NCI-H187 (cell line): ENCODE measurements at regions not wholly inside any gene's neighbourhood (a gene's known extent, or its start where the extent isn't known, plus 50 kb on each side); places are given as distances from the start of the nearest gene placed in this dataset.

Experiments
- DNase-seq, 2 experiments: peaks; one replicate each; lab custom pipeline; 2025; lab: John Stamatoyannopoulos, UW

GRCh38 chr18:24530630-24531111 lies 70.2 kb downstream of the HRH4 start:
- no peak for DNase-seq

GRCh38 chr18:24534271-24534670 lies 73.8 kb downstream of the HRH4 start:
- DNase-seq = no peak

- DNase-seq = no peak
Observed at GRCh38 chr18:24534737-24535136, 74.3 kb downstream of the HRH4 start.

- no peak for DNase-seq
Observed at GRCh38 chr18:24535527-24536295, 75.3 kb downstream of the HRH4 start.

- DNase-seq = no peak
Observed at GRCh38 chr18:24536326-24536725, 75.9 kb downstream of the HRH4 start.

GRCh38 chr18:24536834-24537233 lies 76.4 kb downstream of the HRH4 start:
- DNase-seq = no peak

- no peak for DNase-seq
Observed at GRCh38 chr18:24538414-24539264, 78.2 kb downstream of the HRH4 start.

GRCh38 chr18:24539866-24540617 lies 79.6 kb downstream of the HRH4 start:
- DNase-seq = no peak

GRCh38 chr18:24540896-24541295 lies 80.5 kb downstream of the HRH4 start:
- no peak for DNase-seq

- no peak for DNase-seq
Observed at GRCh38 chr18:24543086-24543794, 82.8 kb downstream of the HRH4 start.

- DNase-seq = no peak
Observed at GRCh38 chr18:24543795-24544498, 83.5 kb downstream of the HRH4 start.

GRCh38 chr18:24544949-24545348 lies 84.5 kb downstream of the HRH4 start:
- no peak for DNase-seq

- no peak for DNase-seq
Observed at GRCh38 chr18:24545651-24546050, 85.2 kb downstream of the HRH4 start.

- DNase-seq = no peak
Observed at GRCh38 chr18:24546307-24546706, 85.9 kb downstream of the HRH4 start.

GRCh38 chr18:24548583-24548982 lies 88.1 kb downstream of the HRH4 start:
- no peak for DNase-seq

GRCh38 chr18:24552218-24552617 lies 91.8 kb downstream of the HRH4 start:
- DNase-seq = no peak

- DNase-seq = no peak
Observed at GRCh38 chr18:24553571-24554285, 93.3 kb downstream of the HRH4 start.

GRCh38 chr18:24558403-24558802 lies 98.0 kb downstream of the HRH4 start:
- no peak for DNase-seq

- DNase-seq = no peak
Observed at GRCh38 chr18:24559526-24559925, 99.1 kb downstream of the HRH4 start.

- no peak for DNase-seq
Observed at GRCh38 chr18:24560511-24560981, 100.1 kb downstream of the HRH4 start.
